GM18858 (cell line): ENCODE measurements at regions not wholly inside any gene's neighbourhood (a gene's known extent, or its start where the extent isn't known, plus 50 kb on each side); places are given as distances from the start of the nearest gene placed in this dataset.

ENCODE experiments used
- ATAC-seq: cut with Tn5 transposase; IDR thresholded peaks from one replicate; pipeline ENCODE4 v1.9.1; 2021; ENCODE audit not compliant: unreplicated experiment

- ATAC-seq: no peak
These were observed 273.6 kb upstream of the LRRC7 start for GRCh38 chr1:69294171-69294570.

GRCh38 chr1:69295265-69295664 is 272.5 kb upstream of the LRRC7 start:
- no peak for ATAC-seq

- no peak for ATAC-seq
These were observed 262.1 kb upstream of the LRRC7 start for GRCh38 chr1:69305621-69306020.

- ATAC-seq: no peak
These were observed 255.5 kb upstream of the LRRC7 start for GRCh38 chr1:69312055-69312732.

- ATAC-seq: no peak
These were observed 254.6 kb upstream of the LRRC7 start for GRCh38 chr1:69313118-69313517.

GRCh38 chr1:69315416-69315815 is 252.3 kb upstream of the LRRC7 start:
- no peak for ATAC-seq

- no peak for ATAC-seq
These were observed 251.9 kb upstream of the LRRC7 start for GRCh38 chr1:69315823-69316222.

GRCh38 chr1:69319287-69319686 is 248.4 kb upstream of the LRRC7 start:
- ATAC-seq: no peak

GRCh38 chr1:69320757-69321211 is 246.9 kb upstream of the LRRC7 start:
- ATAC-seq: peak; percentile 94

- no peak for ATAC-seq
These were observed 246.4 kb upstream of the LRRC7 start for GRCh38 chr1:69321311-69321710.

GRCh38 chr1:69328186-69328585 is 239.5 kb upstream of the LRRC7 start:
- ATAC-seq: no peak

- ATAC-seq: no peak
These were observed 204.5 kb upstream of the LRRC7 start for GRCh38 chr1:69363236-69363635.

- ATAC-seq: no peak
These were observed 194.2 kb upstream of the LRRC7 start for GRCh38 chr1:69373520-69373919.

GRCh38 chr1:69376408-69376807 is 191.3 kb upstream of the LRRC7 start:
- ATAC-seq: no peak

- no peak for ATAC-seq
These were observed 190.2 kb upstream of the LRRC7 start for GRCh38 chr1:69377507-69377906.

GRCh38 chr1:69388044-69388443 is 179.7 kb upstream of the LRRC7 start:
- no peak for ATAC-seq

- ATAC-seq: no peak
These were observed 167.6 kb upstream of the LRRC7 start for GRCh38 chr1:69400128-69400527.

- ATAC-seq: no peak
These were observed 165.8 kb upstream of the LRRC7 start for GRCh38 chr1:69401879-69402278.

- ATAC-seq: no peak
These were observed 163.9 kb upstream of the LRRC7 start for GRCh38 chr1:69403756-69404320.

GRCh38 chr1:69404486-69404885 is 163.2 kb upstream of the LRRC7 start:
- no peak for ATAC-seq

GRCh38 chr1:69406244-69406643 is 161.5 kb upstream of the LRRC7 start:
- ATAC-seq: no peak

GRCh38 chr1:69409731-69410456 is 157.8 kb upstream of the LRRC7 start:
- ATAC-seq: no peak
